HCT116 (cell line): ENCODE measurements at regions not wholly inside any gene's neighbourhood (a gene's known extent, or its start where the extent isn't known, plus 50 kb on each side); places are given as distances from the start of the nearest gene placed in this dataset.

Source experiments
- ELF1 ChIP-seq: IDR thresholded peaks from 2 replicates; pipeline ENCODE4 v1.6.1; 2012; ENCODE audit warnings: low read depth, borderline replicate concordance
- EZH2 ChIP-seq: fragments of 200-600 bp; sonication (generic); IDR thresholded peaks from 2 replicates; pipeline ENCODE4 v1.6.1; 2017; ENCODE audit warnings: antibody characterized with exemption, mixed run types
- EZH2phosphoT487 ChIP-seq: fragments of 200-600 bp; IDR thresholded peaks from 2 replicates; pipeline ENCODE4 v1.6.1; 2018; ENCODE audit warnings: antibody characterized with exemption, borderline replicate concordance
- JUND ChIP-seq: IDR thresholded peaks from 2 replicates; pipeline ENCODE4 v1.6.1; 2012
- POLR2AphosphoS5 ChIP-seq: IDR thresholded peaks from 2 replicates; pipeline ENCODE4 v1.6.1; 2011; ENCODE audit warnings: mild to moderate bottlenecking, low read depth, low read length, moderate library complexity
- YY1 ChIP-seq: IDR thresholded peaks from 2 replicates; pipeline ENCODE4 v1.6.1; 2011; ENCODE audit warnings: low read length, low read depth, moderate library complexity, mild to moderate bottlenecking; ENCODE audit not compliant: insufficient replicate concordance; ENCODE audit errors: extremely low read depth
- TF ChIP-seq, protein P1 (sequence below), 3 experiments: fragments of 200-600 bp in 1 of 3; sonication (generic) in 1 of 3; IDR thresholded peaks in 2 of 3; conservative IDR thresholded peaks in 1 of 3; 2 replicates each; pipeline ENCODE4 v1.5.1; 2012 to 2017; ENCODE audit warnings: low read depth in 2 of 3, low read length in 2 of 3, antibody characterized with exemption in 1 of 3, borderline replicate concordance in 1 of 3, control low read depth in 1 of 3, mild to moderate bottlenecking in 1 of 3, mixed read lengths in 1 of 3, mixed run types in 1 of 3, moderate library complexity in 1 of 3; ENCODE audit not compliant: insufficient read depth in 1 of 3

DNA sequence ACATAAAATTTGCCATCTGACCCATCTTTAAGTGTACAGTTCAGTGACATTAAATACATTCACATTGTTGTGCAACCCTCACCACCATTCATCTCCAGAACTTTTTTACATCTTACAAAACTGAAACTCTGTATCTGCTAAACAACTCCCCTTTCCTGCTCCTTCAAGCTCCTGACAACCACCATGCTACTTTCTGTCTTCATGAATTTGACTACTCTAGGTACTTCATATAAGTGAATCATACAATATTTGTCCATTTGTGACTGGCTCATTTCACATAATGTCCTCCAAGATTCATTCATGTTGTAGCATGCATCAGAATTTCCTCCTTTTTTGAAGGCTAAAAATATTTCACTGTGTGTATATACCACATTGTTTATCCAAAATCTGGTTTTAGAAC is 86.9 kb upstream of the SMLR1 start:
- TF ChIP-seq, protein P1, sequence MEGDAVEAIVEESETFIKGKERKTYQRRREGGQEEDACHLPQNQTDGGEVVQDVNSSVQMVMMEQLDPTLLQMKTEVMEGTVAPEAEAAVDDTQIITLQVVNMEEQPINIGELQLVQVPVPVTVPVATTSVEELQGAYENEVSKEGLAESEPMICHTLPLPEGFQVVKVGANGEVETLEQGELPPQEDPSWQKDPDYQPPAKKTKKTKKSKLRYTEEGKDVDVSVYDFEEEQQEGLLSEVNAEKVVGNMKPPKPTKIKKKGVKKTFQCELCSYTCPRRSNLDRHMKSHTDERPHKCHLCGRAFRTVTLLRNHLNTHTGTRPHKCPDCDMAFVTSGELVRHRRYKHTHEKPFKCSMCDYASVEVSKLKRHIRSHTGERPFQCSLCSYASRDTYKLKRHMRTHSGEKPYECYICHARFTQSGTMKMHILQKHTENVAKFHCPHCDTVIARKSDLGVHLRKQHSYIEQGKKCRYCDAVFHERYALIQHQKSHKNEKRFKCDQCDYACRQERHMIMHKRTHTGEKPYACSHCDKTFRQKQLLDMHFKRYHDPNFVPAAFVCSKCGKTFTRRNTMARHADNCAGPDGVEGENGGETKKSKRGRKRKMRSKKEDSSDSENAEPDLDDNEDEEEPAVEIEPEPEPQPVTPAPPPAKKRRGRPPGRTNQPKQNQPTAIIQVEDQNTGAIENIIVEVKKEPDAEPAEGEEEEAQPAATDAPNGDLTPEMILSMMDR (IDR thresholded peaks at IDR 0.05 in 2 of 3, conservative IDR thresholded peaks at IDR 0.05 in 1 of 3; ENCODE audit: borderline replicate concordance in 1 of 3, insufficient read depth in 1 of 3, low read depth in 2 of 3, low read length in 2 of 3), result no peak
- TF ChIP-seq YY1, result no peak
- no peak for TF ChIP-seq POLR2AphosphoS5
- TF ChIP-seq EZH2phosphoT487, result no peak
- TF ChIP-seq JUND, result no peak
- TF ChIP-seq ELF1, result no peak
- TF ChIP-seq EZH2, result no peak
